DND-41 (cell line): ENCODE measurements at regions not wholly inside any gene's neighbourhood (a gene's known extent, or its start where the extent isn't known, plus 50 kb on each side); places are given as distances from the start of the nearest gene placed in this dataset.

ENCODE experiments used
- ATAC-seq: fragments of 200-7000 bp; cut with Tn5 transposase; 3 replicates; pipeline ENCODE4 v1.9.1; 2021; ENCODE audit warnings: low read depth; ENCODE audit not compliant: insufficient read depth
- DNase-seq: peaks from one replicate; pipeline ENCODE4 v3.0.0-alpha.2; 2020
- H2AFZ ChIP-seq: 2 replicates; pipeline ENCODE4 v1.6.0; 2012; ENCODE audit warnings: low read depth, low read length
- H3K27ac ChIP-seq: 2 replicates; pipeline ENCODE4 v1.5.1; 2012; ENCODE audit warnings: low read length, inconsistent platforms
- H3K27me3 ChIP-seq: fragments of 200-600 bp; sonication (generic); 2 replicates; pipeline ENCODE4 v1.6.0; 2012; ENCODE audit warnings: low read length, mild to moderate bottlenecking, inconsistent platforms; ENCODE audit not compliant: insufficient read depth, poor library complexity
- H3K36me3 ChIP-seq: 2 replicates; pipeline ENCODE4 v1.5.1; 2012; ENCODE audit warnings: low read length, inconsistent platforms; ENCODE audit not compliant: insufficient read depth
- H3K4me1 ChIP-seq: 2 replicates; pipeline ENCODE4 v1.5.1; 2012; ENCODE audit warnings: mild to moderate bottlenecking, low read length; ENCODE audit not compliant: insufficient read depth
- H3K4me2 ChIP-seq: 2 replicates; pipeline ENCODE4 v1.6.0; 2012; ENCODE audit warnings: mild to moderate bottlenecking, moderate library complexity, low read length, inconsistent platforms; ENCODE audit not compliant: insufficient read depth
- H3K4me3 ChIP-seq, 2 experiments: fragments of 200-600 bp in 1 of 2; shearing (Covaris generic) in 1 of 2; 2 replicates each; pipeline ENCODE4 v1.5.1; 2012 to 2016; ENCODE audit warnings: inconsistent platforms in 2 of 2, low read length in 2 of 2, mild to moderate bottlenecking in 2 of 2, low read depth in 1 of 2, moderate library complexity in 1 of 2
- H3K79me2 ChIP-seq: 2 replicates; pipeline ENCODE4 v1.6.0; 2012; ENCODE audit warnings: low read length, inconsistent platforms; ENCODE audit not compliant: insufficient read depth
- H3K9ac ChIP-seq: 2 replicates; pipeline ENCODE4 v1.6.0; 2012; ENCODE audit warnings: low read depth, mild to moderate bottlenecking, inconsistent platforms, low read length, moderate library complexity
- H3K9me3 ChIP-seq: 2 replicates; pipeline ENCODE4 v1.5.1; 2012; ENCODE audit warnings: low read length, moderate library complexity, mild to moderate bottlenecking, inconsistent platforms; ENCODE audit not compliant: insufficient read depth, severe bottlenecking
- H4K20me1 ChIP-seq: 2 replicates; pipeline ENCODE4 v1.6.0; 2012; ENCODE audit warnings: low read length; ENCODE audit not compliant: insufficient read depth
- EZH2 ChIP-seq: IDR thresholded peaks from 3 replicates; pipeline ENCODE4 v1.6.1; 2012; ENCODE audit warnings: borderline replicate concordance, low read depth, mild to moderate bottlenecking, moderate library complexity, low read length, inconsistent platforms; ENCODE audit not compliant: severe bottlenecking
- TF ChIP-seq, protein P1 (sequence below): IDR thresholded peaks from 2 replicates; pipeline ENCODE4 v1.5.1; 2012; ENCODE audit warnings: borderline replicate concordance, low read length, moderate library complexity, mild to moderate bottlenecking; ENCODE audit not compliant: poor library complexity, severe bottlenecking; ENCODE audit errors: extremely low read depth

DNA sequence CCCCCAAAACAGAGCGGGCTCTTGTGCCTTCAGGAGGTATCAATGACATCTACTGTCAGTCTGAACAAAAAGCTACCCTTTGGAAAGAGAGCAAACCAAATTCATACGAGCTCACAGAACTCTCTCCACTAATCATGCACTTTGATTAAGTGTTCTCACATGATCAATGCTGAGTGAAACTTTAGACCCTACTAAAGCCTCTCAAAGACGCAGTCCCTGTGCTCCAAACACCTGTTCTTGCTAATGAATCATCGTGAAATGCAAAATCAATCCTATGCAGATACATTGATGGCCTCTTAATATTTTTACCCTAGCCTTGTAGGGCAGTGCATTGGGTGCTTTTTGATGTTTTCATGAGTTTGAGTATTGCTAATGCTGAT is 113.4 kb downstream of the ZBTB18 start:
- no peak for ATAC-seq
- Histone ChIP-seq H3K4me1 (no peaks in the 10 kb centered on the region), H3K79me2 (no peaks in the 10 kb centered on the region), H4K20me1 (no peaks in the 10 kb centered on the region), H2AFZ (no peak overlapping the region), H3K27me3 (no peaks in the 10 kb centered on the region), H3K27ac (no peak overlapping the region), H3K4me3 (no peak overlapping the region), H3K9ac (no peak overlapping the region), H3K9me3 (no peaks in the 10 kb centered on the region), H3K36me3 (no peaks in the 10 kb centered on the region), H3K4me2 (no peak overlapping the region)
- TF ChIP-seq, protein P1, sequence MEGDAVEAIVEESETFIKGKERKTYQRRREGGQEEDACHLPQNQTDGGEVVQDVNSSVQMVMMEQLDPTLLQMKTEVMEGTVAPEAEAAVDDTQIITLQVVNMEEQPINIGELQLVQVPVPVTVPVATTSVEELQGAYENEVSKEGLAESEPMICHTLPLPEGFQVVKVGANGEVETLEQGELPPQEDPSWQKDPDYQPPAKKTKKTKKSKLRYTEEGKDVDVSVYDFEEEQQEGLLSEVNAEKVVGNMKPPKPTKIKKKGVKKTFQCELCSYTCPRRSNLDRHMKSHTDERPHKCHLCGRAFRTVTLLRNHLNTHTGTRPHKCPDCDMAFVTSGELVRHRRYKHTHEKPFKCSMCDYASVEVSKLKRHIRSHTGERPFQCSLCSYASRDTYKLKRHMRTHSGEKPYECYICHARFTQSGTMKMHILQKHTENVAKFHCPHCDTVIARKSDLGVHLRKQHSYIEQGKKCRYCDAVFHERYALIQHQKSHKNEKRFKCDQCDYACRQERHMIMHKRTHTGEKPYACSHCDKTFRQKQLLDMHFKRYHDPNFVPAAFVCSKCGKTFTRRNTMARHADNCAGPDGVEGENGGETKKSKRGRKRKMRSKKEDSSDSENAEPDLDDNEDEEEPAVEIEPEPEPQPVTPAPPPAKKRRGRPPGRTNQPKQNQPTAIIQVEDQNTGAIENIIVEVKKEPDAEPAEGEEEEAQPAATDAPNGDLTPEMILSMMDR, result no peak
- TF ChIP-seq EZH2, result no peak
- no peak for DNase-seq

DNA sequence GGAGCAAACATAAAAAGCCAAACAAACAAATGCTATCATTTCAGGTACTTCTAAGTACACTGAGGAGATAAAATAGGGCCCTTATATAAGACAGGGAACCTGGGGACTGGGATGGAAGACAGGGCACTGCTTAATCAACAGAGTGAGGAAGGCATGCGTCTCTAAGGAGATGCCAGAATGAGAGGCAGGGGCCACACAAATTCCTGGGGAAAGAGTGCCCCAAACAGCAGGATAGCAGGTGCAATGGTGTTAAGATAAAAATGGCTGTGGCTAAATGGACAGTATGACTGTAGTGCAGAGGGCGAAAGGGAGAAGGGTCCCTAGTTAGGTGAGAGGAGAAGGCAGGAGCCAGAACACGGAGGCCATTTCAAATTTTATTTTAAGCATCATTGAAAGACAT is 113.9 kb downstream of the ZBTB18 start:
- TF ChIP-seq, protein P1, result no peak
- no peak for TF ChIP-seq EZH2
- no peak overlapping the region for H3K9ac ChIP-seq
- no peaks in the 10 kb centered on the region for H3K4me1 ChIP-seq
- no peaks in the 10 kb centered on the region for H3K9me3 ChIP-seq
- H3K4me2 ChIP-seq, result no peak overlapping the region
- no peaks in the 10 kb centered on the region for H3K27me3 ChIP-seq
- DNase-seq (no peak), ATAC-seq (no peak)
- H3K27ac ChIP-seq, result no peak overlapping the region
- no peaks in the 10 kb centered on the region for H3K79me2 ChIP-seq
- no peak overlapping the region for H3K4me3 ChIP-seq
- no peaks in the 10 kb centered on the region for H3K36me3 ChIP-seq
- no peaks in the 10 kb centered on the region for H4K20me1 ChIP-seq
- no peak overlapping the region for H2AFZ ChIP-seq

DNA sequence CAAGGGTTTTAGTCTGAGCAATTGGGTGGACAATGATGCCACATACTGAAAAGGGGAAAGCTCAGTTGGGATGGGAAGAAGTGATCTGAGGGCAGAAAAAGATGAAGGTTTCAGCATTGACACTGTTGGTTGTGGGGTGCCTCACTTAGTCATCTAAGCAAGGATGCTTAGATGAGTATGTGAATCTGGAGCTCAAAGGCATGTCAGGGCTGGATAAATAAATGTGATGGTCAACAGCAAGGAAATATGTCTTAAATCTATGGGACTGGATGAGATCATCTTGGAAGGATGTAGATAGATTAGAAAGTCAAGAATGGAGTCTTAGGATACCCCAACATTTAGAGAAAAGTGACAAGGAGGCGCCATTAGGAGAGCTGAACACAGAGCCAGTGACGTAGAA is 114.6 kb downstream of the ZBTB18 start:
- ATAC-seq (no peak), DNase-seq (no peak)
- Histone ChIP-seq H3K27me3 (no peaks in the 10 kb centered on the region), H3K9me3 (no peaks in the 10 kb centered on the region), H3K9ac (no peak overlapping the region), H3K4me3 (no peak overlapping the region), H4K20me1 (no peaks in the 10 kb centered on the region), H3K79me2 (no peaks in the 10 kb centered on the region), H3K36me3 (no peaks in the 10 kb centered on the region), H3K27ac (no peak overlapping the region), H2AFZ (no peak overlapping the region), H3K4me1 (no peaks in the 10 kb centered on the region), H3K4me2 (no peak overlapping the region)
- no peak for TF ChIP-seq EZH2
- TF ChIP-seq, protein P1, result no peak
